Natural killer cell (primary cell): ENCODE measurements at regions not wholly inside any gene's neighbourhood (a gene's known extent, or its start where the extent isn't known, plus 50 kb on each side); places are given as distances from the start of the nearest gene placed in this dataset.

Source experiments
- ATAC-seq, 3 donors: fragments of 150-1000 bp in 2 of 3; fragments of 200-7000 bp in 1 of 3; cut with Tn5 transposase; 1 replicate in 1 of 3; 2 replicates in 2 of 3; pipeline ENCODE4 v1.10.0; 2021; ENCODE audit warnings: mild to moderate bottlenecking in 2 of 3, moderate library complexity in 2 of 3
- DNase-seq, 2 donors: peaks; one replicate each; pipeline versions ENCODE4 v3.0.0 to v3.0.0-alpha.2; 2013 to 2021; ENCODE audit warnings: mixed read lengths in 1 of 2
- H3K27ac ChIP-seq: one replicate; pipeline ENCODE4 v1.5.1; 2013; ENCODE audit warnings: mild to moderate bottlenecking, low read length
- H3K27me3 ChIP-seq: one replicate; pipeline ENCODE4 v1.6.1; 2013; ENCODE audit warnings: low read length; ENCODE audit not compliant: control insufficient read depth, insufficient read depth
- H3K36me3 ChIP-seq: one replicate; pipeline ENCODE4 v1.6.1; 2013; ENCODE audit warnings: low read length; ENCODE audit not compliant: control insufficient read depth, insufficient read depth
- H3K4me1 ChIP-seq: one replicate; pipeline ENCODE4 v1.6.1; 2013; ENCODE audit warnings: low read length; ENCODE audit not compliant: control insufficient read depth, insufficient read depth
- H3K4me3 ChIP-seq: one replicate; pipeline ENCODE4 v1.5.1; 2013; ENCODE audit warnings: low read length
- H3K9me3 ChIP-seq: one replicate; pipeline ENCODE4 v1.6.1; 2013; ENCODE audit warnings: low read length; ENCODE audit not compliant: control insufficient read depth, insufficient read depth
- H3K27ac Mint-ChIP-seq, 2 donors: one replicate each; pipeline ENCODE4 v1.8.0; 2022; ENCODE audit warnings: mild to moderate bottlenecking in 2 of 2, mixed read lengths in 2 of 2, moderate library complexity in 1 of 2
- H3K27me3 Mint-ChIP-seq, 2 donors: one replicate each; pipeline ENCODE4 v1.8.0; 2022; ENCODE audit warnings: low read depth in 2 of 2, mixed read lengths in 2 of 2
- H3K36me3 Mint-ChIP-seq: one replicate; pipeline ENCODE4 v1.8.0; 2022; ENCODE audit warnings: mixed read lengths
- H3K4me1 Mint-ChIP-seq, 2 donors: one replicate each; pipeline ENCODE4 v1.8.0; 2022; ENCODE audit warnings: mixed read lengths in 2 of 2
- H3K4me3 Mint-ChIP-seq: one replicate; pipeline ENCODE4 v1.8.0; 2022; ENCODE audit warnings: mild to moderate bottlenecking, moderate library complexity, mixed read lengths
- H3K9me3 Mint-ChIP-seq, 2 donors: one replicate each; pipeline ENCODE4 v1.8.0; 2022; ENCODE audit warnings: mixed read lengths in 2 of 2
- CTCF ChIP-seq: fragments of 200-600 bp; IDR thresholded peaks from one replicate; pipeline ENCODE4 v1.8.0; 2022; ENCODE audit warnings: antibody characterized with exemption
- whole genome bisulfite sequencing: methylation state at CpG from one replicate; pipeline ENCODE4 v1.1.7; 2013; ENCODE audit warnings: missing lambda C conversion rate; ENCODE audit not compliant: insufficient coverage; 5-methylcytosine and 5-hydroxymethylcytosine counted together
- intact Hi-C: fragments of 100-400 bp; cut with micrococcal nuclease; formaldehyde crosslinking; loops from one replicate; pipeline ENCODE4 v1.14.2; 2022

DNA sequence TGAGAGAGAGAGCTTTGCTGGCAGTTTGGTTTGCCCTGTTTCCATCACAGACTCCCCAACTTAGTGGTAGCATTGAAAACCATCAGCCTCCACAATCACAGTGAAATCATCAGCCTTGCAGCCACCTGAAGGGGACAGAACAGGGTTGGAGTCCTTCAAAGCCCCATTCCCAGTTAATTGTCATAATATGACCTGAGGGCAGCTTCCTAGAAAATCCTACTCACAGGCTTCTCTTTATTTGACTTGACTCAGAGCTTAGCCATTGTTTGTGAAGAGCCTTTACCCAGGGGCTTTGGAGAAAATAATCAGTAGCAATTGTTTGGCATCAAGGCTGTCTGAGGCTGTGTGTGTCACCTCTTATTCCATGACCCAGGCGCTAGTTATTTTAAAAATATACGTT, 308.7 kb downstream of the CBLN2 start:
- Histone ChIP-seq H3K36me3 (no peaks in the 10 kb centered on the region), H3K4me3 (no peak overlapping the region), H3K4me1 (no peaks in the 10 kb centered on the region), H3K9me3 (no peaks in the 10 kb centered on the region), H3K27me3 (no peaks in the 10 kb centered on the region), H3K27ac (no peak overlapping the region)
- TF ChIP-seq CTCF: no peak
- peaks cover 5% of the 10 kb centered on the region for H3K36me3 Mint-ChIP-seq
- no CpG with 5 or more reads among the region's 2 CpGs for WGBS
- H3K4me3 Mint-ChIP-seq: no peak overlapping the region
- DNase-seq: no peak
- peaks cover 5 to 12% of the 10 kb centered on the region in 2 donors for H3K9me3 Mint-ChIP-seq
- no peaks in the 10 kb centered on the region for H3K4me1 Mint-ChIP-seq
- no peak for ATAC-seq
- H3K27me3 Mint-ChIP-seq: no peaks in the 10 kb centered on the region
- H3K27ac Mint-ChIP-seq: no peak overlapping the region
- intact Hi-C loops: no loop called here

DNA sequence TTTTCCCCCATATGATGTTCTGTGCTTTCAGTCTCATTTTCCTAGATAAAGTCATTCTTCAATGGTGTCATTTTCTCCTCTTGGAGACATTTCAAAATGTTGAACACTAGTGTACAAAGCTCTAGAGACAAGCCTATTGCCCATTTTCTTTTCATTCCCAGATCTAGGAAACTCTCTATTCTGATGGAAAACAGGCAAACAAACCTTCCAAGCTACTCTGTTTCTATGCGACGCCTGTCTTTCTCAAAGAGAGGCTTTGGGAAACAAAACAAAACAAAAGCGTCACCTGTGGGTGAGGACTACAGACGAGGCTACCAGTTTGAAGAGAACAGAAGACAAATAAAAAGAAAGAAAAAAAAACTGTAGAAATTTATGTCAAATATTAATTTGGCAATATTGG, 311.0 kb downstream of the CBLN2 start:
- ATAC-seq: no peak
- Histone ChIP-seq H3K4me1 (no peaks in the 10 kb centered on the region), H3K4me3 (no peak overlapping the region), H3K27me3 (no peaks in the 10 kb centered on the region), H3K27ac (no peak overlapping the region), H3K9me3 (no peaks in the 10 kb centered on the region), H3K36me3 (no peaks in the 10 kb centered on the region)
- intact Hi-C loops: no loop called here
- no peak overlapping the region for H3K4me3 Mint-ChIP-seq
- DNase-seq: no peak
- peaks cover 3 to 17% of the 10 kb centered on the region in 2 donors for H3K9me3 Mint-ChIP-seq
- no peaks in the 10 kb centered on the region for H3K4me1 Mint-ChIP-seq
- peaks cover 5% of the 10 kb centered on the region for H3K36me3 Mint-ChIP-seq
- TF ChIP-seq CTCF: no peak
- no peaks in the 10 kb centered on the region for H3K27me3 Mint-ChIP-seq
- WGBS: 68% methylated on average over 4 of the region's 4 CpGs
- no peak overlapping the region for H3K27ac Mint-ChIP-seq

DNA sequence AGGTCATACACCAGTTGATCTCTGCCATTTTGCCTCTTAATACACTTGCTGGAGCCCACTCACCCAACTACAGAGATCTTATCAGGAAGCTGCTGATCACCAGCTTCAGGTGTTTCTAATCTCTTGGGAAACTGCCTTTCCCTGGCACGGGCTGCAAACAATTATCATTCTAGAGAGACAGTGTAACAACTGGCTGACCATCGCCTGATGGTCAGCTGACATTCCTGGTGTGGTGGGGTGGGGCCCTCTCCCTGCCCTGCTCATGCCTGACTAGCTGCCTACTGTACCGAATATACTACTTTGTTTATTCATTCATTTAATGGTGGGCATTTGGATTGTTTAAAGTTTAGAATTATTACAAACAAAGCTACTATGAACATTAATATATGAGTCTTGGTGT, 311.5 kb downstream of the CBLN2 start:
- H3K4me3 ChIP-seq: no peak overlapping the region
- intact Hi-C loops: no loop called here
- no peak overlapping the region for H3K4me3 Mint-ChIP-seq
- ATAC-seq (no peak), DNase-seq (no peak)
- H3K9me3 Mint-ChIP-seq: peaks cover 3 to 17% of the 10 kb centered on the region in 2 donors
- no peak for TF ChIP-seq CTCF
- no peaks in the 10 kb centered on the region for H3K9me3 ChIP-seq
- no peaks in the 10 kb centered on the region for H3K36me3 ChIP-seq
- WGBS: 82% methylated on average over 2 of the region's 3 CpGs
- peaks cover 5% of the 10 kb centered on the region for H3K36me3 Mint-ChIP-seq
- H3K27me3 ChIP-seq: no peaks in the 10 kb centered on the region
- no peaks in the 10 kb centered on the region for H3K4me1 Mint-ChIP-seq
- no peaks in the 10 kb centered on the region for H3K4me1 ChIP-seq
- H3K27ac Mint-ChIP-seq: no peak overlapping the region
- no peak overlapping the region for H3K27ac ChIP-seq
- no peaks in the 10 kb centered on the region for H3K27me3 Mint-ChIP-seq

GRCh38 chr18:72225958-72226357, 318.2 kb downstream of the CBLN2 start:
- H3K36me3 ChIP-seq: no peaks in the 10 kb centered on the region
- TF ChIP-seq CTCF: no peak
- ATAC-seq: no peak
- intact Hi-C loops: no loop called here
- no peaks in the 10 kb centered on the region for H3K9me3 ChIP-seq
- DNase-seq: no peak
- no peak overlapping the region for H3K4me3 ChIP-seq
- H3K27ac ChIP-seq: no peak overlapping the region
- H3K36me3 Mint-ChIP-seq: no peaks in the 10 kb centered on the region
- H3K9me3 Mint-ChIP-seq: peaks cover 9% of the 10 kb centered on the region in 2 donors
- H3K27me3 Mint-ChIP-seq: no peaks in the 10 kb centered on the region
- no peak overlapping the region for H3K4me3 Mint-ChIP-seq
- no peaks in the 10 kb centered on the region for H3K4me1 Mint-ChIP-seq
- no peaks in the 10 kb centered on the region for H3K27me3 ChIP-seq
- H3K27ac Mint-ChIP-seq: no peak overlapping the region
- no peaks in the 10 kb centered on the region for H3K4me1 ChIP-seq
- WGBS: 87% methylated on average over 4 of the region's 4 CpGs
